IPS DF 4.7 (cell line): ENCODE measurements at regions not wholly inside any gene's neighbourhood (a gene's known extent, or its start where the extent isn't known, plus 50 kb on each side); places are given as distances from the start of the nearest gene placed in this dataset.
"Not testable (repeated sequence)": the region's sequence is repeated elsewhere in the genome, so short reads cannot be mapped to it uniquely, and the experiment has no call there.

Source experiments
- DNase-seq: peaks from one replicate; pipeline ENCODE4 v3.0.0-alpha.2; 2013; ENCODE audit warnings: low spot score; ENCODE audit errors: extremely low read depth

DNA sequence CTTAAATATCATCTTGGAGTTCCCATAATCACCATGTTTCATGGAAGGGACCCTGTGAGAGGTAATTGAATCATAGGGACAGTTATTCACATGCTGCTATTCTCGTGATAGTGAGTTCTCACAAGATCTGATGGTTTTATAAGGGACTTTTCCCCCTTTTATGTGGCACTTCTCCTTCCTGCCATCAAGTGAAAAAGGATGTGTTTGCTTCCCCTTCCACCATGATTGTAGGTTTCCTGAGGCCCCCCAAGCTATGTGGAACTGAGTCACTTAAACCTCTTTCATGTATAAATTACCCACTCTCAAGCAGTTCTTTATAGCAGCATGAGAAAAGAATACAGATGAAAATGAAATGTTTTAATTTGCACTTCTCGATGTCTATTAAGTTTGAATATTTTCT lies 112.0 kb downstream of the ZNF648 start:
- no peak for DNase-seq

DNA sequence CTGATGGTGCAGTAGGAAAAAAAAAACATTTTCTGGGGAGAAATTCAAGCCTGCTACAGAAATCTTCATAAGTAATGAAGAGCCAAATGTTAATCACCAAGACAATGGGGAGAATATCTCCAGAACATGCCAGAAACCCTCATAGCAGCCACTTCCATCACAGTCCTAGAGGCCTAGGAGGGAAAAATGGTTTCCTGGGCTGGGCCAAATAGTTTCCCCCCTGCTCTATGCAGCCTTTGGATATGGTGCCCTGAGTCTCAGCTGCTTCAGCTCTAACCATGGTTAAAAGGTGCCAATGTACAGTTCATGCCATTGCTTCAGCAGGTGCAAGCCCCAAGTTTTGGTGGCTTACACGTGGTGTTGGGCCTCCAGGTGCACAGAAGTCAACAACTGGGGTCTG lies 113.1 kb downstream of the ZNF648 start:
- no peak for DNase-seq

DNA sequence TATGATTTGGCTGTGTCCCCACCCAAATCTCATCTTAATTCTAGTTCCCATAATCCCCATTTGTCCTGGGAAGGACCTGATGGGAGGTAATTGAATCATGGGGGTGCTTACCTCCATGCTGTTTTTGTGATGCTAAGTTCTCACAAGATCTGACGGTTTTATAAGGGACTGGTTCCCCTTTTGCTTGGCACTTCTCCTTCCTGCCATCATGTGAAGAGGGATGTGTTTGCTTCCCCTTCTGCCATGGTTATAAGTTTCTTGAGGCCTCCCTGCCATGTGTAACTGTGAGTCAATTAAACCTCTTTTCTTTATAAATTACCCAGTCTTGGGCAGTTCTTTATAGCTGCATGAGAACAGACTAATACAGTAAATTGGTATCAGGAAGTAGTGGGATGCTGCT lies 114.1 kb downstream of the ZNF648 start:
- no peak for DNase-seq

DNA sequence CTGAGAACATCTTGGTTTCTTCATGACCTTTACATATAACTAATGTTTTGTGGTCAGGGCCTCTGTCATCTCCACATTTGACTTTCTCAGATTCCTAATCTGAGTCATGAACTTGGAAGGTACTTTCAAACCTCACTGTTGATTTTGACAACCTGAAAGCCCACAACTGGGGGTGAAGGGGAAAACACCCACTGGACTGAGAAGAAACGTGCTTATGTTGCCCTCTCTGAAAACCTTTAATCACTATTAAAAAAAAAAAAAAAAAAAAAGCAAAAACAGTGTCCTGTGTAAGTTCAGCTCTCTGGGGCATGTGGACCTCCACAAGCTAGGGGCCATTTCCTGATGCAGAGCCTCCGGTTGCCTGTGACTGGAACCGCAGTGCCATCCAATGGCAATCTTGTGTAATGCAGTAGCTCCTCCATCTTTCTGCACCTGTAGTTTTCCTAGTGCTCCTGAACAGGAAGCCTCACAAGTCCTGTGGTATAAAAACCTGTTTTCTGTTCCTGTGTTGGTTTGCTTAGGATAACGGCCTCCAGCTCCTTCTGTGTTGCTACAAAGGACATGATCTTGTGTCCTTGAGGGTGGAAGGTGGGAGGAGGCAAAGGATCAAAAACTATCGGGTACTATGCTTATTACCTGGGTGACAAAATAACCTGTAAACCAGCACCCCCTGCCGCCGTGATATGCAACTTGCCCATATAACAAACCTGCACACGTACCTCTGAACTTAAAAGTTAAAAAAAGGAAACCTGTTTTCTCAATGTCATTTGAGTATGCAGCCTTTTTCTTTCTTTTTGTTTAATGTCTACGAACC lies 124.5 kb downstream of the ZNF648 start:
- peak; percentile 87 for DNase-seq

DNA sequence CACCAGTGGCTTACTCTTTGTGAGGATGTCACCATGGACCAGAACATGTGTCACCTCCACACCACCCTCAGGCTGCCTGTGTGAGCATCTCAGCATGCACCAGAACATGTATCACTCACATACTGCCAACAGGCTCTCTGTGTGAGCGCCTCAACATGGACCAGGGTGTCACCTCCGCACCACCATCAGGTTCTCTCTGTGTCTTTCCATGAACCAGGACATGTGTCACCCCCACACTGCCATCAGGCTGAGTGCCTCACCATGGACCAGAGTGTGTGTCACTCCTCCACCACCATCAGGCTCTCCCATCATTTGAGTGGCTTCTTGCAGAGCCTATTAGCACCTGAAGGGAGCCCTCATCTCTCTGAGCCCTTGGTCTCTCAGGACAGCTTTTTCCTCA lies 125.2 kb downstream of the ZNF648 start:
- no peak for DNase-seq

DNA sequence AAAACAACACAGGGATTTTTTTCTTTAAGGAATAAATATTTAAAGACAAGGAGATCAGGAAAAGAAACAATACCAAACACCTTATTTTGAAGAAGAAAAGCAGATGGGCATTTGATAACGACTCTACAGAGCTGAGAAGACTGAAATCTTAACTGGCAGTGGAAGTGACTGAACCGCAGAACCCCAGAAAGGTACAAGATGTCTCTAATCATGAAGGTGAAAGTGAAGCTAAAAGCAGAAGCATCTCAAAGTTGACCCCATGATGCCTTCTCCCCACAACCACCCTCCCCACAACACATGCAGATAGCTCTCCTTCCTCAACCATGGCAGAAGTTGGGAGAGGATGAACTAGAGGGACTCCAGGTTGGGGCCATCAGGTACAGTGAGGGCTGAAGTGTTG lies 129.6 kb downstream of the ZNF648 start:
- DNase-seq, result no peak

DNA sequence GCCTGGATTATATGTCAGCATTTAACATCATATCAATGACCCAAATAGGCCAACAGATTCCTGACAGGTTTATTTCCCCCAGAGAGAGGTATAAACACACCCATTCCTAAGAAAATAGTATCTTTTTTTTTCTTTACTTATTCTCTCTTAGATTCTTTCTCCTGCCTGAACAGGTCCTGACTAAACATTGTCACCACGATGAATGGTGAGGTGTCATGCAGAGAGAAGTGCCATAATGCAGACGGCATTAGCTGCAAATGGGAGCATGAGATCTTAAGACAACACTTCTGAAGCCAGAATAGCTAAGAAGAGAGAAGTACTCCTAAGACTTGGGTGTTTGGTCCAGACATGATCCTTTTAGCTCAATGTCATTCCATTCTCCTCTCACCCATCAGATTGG lies 131.3 kb downstream of the ZNF648 start:
- DNase-seq, result no peak

DNA sequence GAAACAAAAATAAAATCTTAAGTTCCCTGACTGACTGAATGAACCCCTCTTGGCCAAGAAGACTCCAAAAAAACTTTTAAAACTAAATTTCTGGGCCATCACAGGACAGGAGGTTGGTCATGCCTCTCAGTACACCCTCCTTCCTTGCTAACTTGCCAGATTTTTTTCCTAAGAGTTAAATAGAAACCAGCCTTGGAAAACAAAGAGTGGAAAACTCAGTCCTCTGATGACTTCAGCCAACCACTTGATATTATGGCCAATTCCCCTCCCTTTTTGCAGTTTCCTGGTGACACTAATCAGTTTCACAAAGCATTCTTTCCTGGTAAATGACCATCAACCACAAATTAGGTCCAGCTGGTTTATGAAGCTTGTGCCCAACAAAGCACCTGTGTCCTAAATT lies 134.8 kb downstream of the ZNF648 start:
- no peak for DNase-seq

DNA sequence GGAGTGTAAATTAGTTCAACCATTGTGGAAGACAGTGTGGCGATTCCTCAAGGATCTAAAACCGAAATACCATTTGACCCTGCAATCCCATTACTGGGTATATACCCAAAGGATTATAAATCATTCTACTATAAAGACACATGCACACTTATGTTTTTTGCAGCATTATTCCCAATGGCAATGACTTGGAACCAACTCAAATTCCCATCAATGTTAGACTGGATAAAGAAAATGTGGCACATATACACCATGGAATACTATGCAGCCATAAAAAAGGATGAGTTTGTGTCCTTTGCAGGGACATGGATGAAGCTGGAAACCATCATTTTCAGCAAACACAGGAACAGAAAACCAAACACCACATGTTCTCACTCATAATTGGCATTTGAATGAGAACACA lies 137.5 kb downstream of the ZNF648 start:
- not testable (repeated sequence) for DNase-seq

DNA sequence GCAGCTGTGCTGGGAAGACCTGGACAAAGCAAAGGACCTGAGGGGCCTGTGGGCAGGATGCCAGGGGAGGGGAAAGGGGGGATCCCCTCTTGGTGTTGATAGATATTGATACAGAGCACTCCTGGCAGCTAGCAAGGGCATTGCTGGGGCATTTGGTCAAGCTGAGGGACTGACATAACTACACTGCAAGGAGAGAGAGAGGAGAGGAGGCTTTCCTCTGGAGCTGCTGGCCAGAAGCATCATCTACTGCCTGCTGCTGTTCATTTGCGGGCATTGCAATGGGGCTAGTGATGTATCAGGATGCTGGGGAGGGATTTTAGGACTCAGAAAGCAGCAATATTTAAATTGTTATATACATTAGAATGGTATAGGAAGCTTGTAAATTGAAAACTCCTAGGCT lies 142.0 kb downstream of the ZNF648 start:
- DNase-seq, result no peak

DNA sequence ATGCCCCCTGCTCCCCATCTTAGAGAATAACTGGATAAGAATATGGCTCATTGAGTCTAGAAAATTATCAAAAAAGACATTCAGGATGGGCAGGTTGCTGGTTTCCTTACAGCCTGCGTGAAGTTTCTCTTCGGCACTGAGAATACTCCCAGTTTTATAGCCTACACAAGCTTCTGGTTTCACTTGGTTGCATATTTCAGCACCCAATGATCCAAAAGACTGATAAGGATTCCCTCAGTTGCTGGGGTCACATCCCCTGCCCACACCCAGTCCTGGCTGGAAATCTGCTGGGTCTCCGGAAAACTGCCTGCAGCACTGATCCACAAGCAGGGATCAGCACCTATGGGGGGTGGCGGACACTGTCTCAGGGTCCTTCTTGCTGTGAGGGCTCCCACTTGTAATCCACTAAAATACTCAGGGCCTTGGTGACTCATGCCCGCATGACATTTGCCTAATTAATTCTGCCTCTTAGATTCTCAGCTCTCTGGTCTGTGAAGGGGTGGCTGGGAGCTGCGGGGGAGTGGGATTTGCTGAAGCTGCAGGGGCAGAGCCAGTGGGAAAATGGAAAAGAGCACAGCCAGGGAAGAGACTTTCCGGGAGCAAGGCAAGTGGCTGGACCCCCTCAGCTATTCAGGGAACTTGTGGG lies 142.5 kb downstream of the ZNF648 start:
- no peak for DNase-seq

DNA sequence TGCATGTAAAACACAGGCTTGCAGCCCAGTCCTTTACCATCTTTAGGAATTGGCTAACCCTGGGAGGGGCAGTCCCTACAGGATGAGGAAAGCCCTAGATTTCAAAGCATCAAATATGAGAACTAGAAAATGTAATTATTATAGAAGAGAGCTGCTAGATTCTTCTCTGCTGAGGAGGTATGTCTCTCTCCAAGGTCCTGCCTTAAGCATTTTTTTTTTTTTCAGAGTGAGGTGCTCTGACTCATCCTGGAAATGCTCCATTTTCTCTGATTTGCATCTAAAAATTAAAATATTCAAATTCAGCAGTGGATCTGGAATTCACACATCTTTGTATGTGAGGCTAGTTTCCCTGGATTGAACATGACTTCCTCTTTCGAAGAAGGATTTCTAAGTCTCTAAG lies 149.8 kb downstream of the ZNF648 start:
- no peak for DNase-seq

DNA sequence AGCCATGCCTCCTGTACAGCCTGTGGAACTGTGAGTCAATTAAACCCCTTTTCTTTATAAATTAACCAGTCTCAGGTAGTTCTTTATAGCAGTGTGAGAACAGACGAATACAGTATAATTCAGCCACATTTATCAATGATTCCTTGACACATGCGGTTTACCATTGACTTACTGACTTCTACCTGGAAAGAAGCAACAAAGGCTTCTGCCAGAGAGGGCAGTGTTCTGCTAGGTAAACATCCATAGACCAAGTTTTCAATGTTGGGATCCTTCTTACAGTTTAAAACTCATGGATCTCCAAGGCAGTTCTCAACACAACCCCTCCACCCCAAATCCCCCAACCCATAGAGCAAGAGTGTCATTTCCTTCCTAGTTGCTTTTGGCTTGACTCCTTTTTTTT lies 150.6 kb downstream of the ZNF648 start:
- DNase-seq, result no peak

DNA sequence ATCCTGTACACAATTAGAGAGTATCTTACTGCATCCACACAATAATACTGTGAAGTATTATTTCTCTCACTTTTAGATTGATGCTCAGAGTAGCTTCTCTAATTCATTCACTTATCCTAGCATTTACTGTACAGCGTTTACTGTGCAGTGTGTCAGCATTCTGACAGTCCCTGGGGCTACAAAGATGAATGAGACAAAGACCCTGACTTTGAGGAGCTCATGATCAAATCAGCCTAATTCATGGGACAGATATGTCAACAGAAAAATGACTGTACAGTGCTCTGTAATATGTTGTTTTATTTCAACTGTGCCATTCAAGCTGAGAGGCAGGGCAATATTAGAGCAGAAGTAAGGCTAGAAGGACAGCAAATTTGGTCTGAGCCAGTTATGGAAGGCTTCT lies 152.5 kb downstream of the ZNF648 start:
- DNase-seq, result no peak

DNA sequence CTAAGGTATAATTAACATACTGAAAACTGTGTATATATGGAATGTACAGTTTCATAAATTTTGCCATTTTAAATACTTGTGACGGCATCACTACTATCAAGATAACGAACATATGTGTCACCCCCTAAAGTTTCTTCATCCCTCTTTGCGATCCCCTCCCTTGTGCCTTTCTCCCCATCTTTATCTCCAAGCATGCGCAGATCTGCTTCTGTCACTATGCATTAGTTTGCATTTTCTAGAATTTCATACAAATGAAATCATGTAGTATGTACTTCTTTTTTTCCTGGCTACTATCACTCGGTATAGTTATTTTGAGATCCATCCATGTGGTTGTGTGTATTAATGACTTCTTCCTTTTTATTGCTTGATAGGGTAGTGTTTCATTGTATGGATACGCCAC lies 154.9 kb downstream of the ZNF648 start:
- DNase-seq, result no peak

DNA sequence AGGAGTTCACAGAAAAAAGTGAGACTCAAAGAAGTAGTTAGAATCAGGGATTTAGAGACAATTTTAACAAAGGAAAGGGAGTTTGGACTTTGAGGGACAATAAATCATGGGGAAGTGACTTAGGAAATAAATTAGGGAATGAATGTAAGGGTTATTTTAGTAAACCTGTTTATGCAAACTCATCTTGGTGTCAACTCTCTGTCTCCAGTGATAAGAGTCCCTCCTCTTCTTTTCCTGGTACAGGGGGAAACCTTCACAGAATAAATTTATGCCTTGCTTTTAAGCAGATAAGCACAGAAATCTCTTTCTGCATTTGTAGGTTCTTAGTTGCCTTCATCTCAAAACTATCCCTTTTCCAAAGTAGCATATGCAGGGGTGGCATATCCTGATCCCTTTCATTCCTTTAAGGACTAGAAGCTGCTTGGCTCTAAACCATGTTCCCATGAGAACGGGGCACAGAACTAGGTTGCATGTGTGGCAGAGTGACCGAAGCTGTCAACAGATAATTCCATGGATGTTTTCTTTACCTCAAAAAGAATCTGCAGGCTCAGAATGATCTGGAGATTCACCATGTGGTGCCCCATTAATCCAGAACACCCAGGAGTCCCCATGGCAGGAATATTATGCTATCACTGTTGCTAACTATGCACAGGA lies 155.4 kb downstream of the ZNF648 start:
- DNase-seq, result no peak

DNA sequence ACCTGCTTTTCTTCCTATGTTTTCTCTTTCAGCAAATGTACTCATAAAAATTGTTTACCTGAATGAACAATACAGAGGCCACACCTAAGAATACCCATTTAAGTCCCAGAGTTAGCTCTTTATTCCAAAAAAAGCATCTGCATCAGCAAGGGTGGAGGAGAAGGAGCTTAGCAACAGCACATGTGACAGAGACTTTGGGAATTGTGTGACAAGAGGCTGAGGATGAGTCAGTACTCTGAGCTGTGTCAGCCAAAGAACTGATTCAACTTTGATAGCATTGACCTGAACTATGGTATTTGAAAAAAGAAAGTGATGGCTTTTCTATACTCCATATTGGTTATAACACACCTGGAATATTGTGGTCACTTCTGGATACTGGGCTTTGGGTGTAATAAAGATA lies 162.7 kb downstream of the ZNF648 start:
- no peak for DNase-seq

DNA sequence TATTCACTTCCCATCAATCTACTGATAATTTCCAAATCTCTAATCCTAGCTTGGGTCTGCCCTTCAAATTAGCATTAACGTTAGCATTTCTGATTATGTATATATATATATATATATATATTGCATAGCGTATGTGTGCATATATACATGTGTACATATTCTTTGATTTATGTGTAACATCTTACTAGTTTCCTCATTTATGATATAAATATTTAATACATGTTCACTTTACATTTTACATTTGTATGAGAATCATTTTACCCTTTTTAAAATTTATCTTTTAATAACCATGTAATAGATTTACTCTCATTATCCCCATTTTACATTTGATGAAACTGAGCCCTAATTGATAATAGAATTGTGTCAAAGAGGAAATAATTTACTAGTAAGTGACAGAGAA lies 164.7 kb downstream of the ZNF648 start:
- no peak for DNase-seq

DNA sequence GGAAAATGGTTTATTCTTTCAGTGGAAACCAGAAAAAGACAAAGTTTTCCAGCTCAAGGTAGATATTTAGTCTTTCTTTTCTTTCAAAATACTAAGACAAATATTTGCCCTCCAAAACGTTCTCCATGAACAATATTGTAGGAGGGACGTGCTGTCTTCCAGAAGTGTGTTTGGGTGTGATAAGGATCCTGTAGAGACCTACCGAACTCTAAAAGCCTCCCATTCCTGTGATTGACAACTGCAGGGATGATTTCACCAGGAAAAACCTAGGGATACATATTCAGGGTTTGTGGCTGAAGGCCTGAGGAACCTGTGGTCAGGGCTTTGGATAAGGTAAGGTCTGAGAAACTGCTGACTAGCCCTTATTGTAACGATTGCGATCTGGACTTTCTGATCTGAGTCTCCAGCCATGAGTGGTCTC lies 167.1 kb downstream of the ZNF648 start:
- DNase-seq, result no peak

DNA sequence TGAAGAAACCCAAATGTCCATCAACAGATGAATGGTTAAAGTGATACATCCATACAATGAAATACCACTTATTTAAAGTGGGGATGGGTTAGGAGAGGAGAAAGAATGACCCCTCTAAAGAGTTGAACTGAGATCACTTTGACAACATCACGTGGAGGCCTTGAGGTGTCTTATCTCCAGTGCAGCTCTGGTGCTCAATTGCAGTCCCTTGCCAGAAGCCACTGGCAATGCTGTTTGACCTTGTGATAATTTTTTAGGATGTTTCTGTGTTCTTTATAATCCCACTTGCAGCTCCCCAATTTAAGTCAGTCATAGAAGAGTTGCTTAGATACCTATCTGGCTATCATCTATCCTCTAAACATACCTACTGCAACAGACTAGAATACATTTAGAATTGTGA lies 167.6 kb downstream of the ZNF648 start:
- no peak for DNase-seq

DNA sequence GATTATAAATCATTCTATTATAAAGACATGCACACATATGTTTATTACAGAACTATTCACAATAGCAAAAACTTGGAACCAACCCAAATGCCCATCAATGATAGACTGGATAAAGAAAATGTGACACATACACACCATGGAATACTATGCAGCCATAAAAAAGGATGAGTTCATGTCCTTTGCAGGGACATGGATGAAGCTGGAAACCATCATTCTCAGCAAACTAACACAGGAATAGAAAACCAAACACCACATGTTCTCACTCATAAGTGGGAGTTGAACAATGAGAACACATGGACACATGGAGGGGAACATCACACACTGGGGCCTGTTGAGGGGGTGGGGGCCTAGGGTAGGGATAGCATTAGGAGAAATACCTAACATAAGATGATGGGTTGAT lies 168.4 kb downstream of the ZNF648 start:
- not testable (repeated sequence) for DNase-seq

DNA sequence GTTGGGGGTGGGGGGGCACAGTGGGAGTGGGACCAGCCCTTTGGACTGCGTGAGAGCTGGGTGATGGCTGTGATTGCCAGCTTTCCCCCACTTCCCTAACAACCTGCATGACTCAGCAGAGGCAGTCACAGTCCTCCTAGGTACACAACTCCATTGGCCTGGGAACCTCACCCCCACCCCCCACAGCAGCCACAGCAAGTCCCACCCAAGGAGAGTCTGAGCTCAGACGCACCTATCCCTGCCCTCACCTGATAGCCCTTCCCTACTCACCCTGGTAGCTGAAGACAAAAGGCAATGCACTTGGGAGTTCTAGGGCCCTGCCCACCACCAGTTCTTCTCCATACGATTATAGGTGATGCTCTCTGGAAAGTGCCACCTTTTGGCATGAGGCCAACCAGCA lies 188.9 kb downstream of the ZNF648 start:
- DNase-seq, result no peak

DNA sequence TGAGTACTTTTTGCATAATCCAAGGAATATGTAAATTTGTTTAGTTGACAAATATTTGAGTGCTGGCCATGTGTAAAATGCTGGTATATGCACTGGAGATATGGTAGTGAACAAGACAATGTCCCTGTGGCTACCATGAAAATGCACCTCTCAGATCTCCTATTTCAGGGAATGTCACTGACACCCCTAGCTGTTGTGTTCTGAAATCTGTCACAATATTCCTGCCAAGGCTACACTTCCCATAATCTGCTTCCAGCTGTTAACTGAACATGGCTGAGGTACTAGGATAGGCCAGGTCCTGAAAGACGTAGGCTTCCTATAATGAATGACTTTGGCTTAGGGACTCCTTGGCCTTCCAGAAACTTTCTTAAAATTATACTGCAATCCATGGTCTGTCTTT lies 197.8 kb downstream of the ZNF648 start:
- no peak for DNase-seq
